ENCODE measurements at regions not wholly inside any gene's neighbourhood (a gene's known extent, or its start where the extent isn't known, plus 50 kb on each side); places are given as distances from the start of the nearest gene placed in this dataset.

DNA sequence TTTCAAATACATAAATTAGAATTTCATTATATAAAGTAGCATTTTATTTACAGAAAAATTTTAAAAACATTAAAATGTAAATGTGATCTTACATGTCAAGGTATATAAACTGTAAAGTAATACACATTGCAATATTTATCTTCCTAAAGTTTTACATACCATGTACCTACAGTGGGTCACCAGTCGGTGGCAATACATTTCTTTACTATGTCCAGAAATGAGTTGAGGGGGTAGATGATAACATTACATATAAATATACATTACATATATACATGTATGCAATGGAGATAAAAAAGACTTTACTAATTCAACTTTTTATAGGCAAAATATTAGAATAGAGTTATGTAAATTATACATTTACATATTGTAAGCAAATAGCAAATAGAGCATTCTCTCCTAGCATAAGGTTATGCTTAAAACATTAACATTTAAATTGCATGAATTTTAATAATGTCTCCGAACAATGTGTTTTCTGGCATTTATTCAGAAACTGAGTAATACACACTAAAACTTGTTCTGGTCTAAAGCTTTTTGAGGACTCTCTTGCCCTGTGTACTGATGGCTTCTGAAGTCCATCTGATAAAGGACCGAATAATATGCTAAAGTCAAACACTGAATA, 93.3 kb upstream of the NLGN1 start (continued):
- no peak for TF ChIP-seq CDX4 (CRISPR knock-in tag; IDR thresholded peaks at IDR 0.05; ENCODE audit: borderline replicate concordance)
- no peak for TF ChIP-seq RELA (CRISPR knock-in tag; IDR thresholded peaks at IDR 0.05; ENCODE audit: borderline replicate concordance)
- TF ChIP-seq SP1 (CRISPR knock-in tag; conservative IDR thresholded peaks at IDR 0.05): no peak
- no peak for TF ChIP-seq NFE2L1 (CRISPR knock-in tag; IDR thresholded peaks at IDR 0.05)

DNA sequence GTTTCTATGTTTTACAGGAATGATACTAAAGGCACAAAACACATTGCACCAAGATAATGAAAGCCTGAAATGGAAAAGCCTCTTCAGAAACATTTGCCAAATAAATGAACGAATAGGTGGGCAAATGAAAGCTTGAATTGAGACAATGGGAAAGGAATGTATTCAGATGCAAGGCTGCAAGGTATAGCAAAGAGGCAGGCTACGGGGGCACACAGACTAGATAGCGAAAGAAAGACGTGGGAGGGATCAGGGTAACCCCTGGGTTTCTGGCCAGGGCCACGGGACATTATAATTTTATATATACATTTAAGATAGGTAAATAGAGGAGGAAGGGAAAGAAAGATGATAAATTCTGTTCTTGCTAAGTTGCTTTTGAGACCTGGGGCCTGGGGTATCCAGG, 95.9 kb upstream of the NLGN1 start:
- H3K9me3 Mint-ChIP-seq: peaks cover 26% of the 10 kb centered on the region
- DNase-seq (ENCODE audit: low spot score): no peak
- H3K4me3 Mint-ChIP-seq: no peak overlapping the region
- CTCF ChIA-PET: no interaction called here
- H3K27me3 Mint-ChIP-seq (ENCODE audit: low read depth): no peaks in the 10 kb centered on the region
- H3K36me3 Mint-ChIP-seq: peaks cover 15% of the 10 kb centered on the region
- ATAC-seq: peak; percentile 71
- H3K27ac Mint-ChIP-seq: no peak overlapping the region; the same call in 1 of the 2 replicates
- no peak for TF ChIP-seq MYBL2 (CRISPR knock-in tag; IDR thresholded peaks at IDR 0.05)
- TF ChIP-seq, protein P1, sequence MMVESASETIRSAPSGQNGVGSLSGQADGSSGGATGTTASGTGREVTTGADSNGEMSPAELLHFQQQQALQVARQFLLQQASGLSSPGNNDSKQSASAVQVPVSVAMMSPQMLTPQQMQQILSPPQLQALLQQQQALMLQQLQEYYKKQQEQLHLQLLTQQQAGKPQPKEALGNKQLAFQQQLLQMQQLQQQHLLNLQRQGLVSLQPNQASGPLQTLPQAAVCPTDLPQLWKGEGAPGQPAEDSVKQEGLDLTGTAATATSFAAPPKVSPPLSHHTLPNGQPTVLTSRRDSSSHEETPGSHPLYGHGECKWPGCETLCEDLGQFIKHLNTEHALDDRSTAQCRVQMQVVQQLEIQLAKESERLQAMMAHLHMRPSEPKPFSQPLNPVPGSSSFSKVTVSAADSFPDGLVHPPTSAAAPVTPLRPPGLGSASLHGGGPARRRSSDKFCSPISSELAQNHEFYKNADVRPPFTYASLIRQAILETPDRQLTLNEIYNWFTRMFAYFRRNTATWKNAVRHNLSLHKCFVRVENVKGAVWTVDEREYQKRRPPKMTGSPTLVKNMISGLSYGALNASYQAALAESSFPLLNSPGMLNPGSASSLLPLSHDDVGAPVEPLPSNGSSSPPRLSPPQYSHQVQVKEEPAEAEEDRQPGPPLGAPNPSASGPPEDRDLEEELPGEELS (CRISPR knock-in tag; IDR thresholded peaks at IDR 0.05): no peak
- TF ChIP-seq, protein P2, sequence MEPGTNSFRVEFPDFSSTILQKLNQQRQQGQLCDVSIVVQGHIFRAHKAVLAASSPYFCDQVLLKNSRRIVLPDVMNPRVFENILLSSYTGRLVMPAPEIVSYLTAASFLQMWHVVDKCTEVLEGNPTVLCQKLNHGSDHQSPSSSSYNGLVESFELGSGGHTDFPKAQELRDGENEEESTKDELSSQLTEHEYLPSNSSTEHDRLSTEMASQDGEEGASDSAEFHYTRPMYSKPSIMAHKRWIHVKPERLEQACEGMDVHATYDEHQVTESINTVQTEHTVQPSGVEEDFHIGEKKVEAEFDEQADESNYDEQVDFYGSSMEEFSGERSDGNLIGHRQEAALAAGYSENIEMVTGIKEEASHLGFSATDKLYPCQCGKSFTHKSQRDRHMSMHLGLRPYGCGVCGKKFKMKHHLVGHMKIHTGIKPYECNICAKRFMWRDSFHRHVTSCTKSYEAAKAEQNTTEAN (CRISPR knock-in tag; IDR thresholded peaks at IDR 0.05): no peak
- TF ChIP-seq ZNF232 (CRISPR knock-in tag; IDR thresholded peaks at IDR 0.05): no peak
- TF ChIP-seq, protein P3, sequence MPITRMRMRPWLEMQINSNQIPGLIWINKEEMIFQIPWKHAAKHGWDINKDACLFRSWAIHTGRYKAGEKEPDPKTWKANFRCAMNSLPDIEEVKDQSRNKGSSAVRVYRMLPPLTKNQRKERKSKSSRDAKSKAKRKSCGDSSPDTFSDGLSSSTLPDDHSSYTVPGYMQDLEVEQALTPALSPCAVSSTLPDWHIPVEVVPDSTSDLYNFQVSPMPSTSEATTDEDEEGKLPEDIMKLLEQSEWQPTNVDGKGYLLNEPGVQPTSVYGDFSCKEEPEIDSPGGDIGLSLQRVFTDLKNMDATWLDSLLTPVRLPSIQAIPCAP (CRISPR knock-in tag; IDR thresholded peaks at IDR 0.05): no peak
- peaks cover 28% of the 10 kb centered on the region for H3K4me1 Mint-ChIP-seq
- POLR2A ChIA-PET: no interaction called here

- Mint-ChIP-seq H3K4me1 (peaks cover 4% of the 10 kb centered on the region), H3K27me3 (ENCODE audit: low read depth) (no peaks in the 10 kb centered on the region), H3K36me3 (peaks cover 7% of the 10 kb centered on the region), H3K27ac (no peak overlapping the region), H3K9me3 (peaks cover 12% of the 10 kb centered on the region), H3K4me3 (no peak overlapping the region)
- ATAC-seq (no peak), DNase-seq (ENCODE audit: low spot score) (no peak)
- CTCF ChIA-PET: no interaction called here
- POLR2A ChIA-PET: no interaction called here
- no peak for TF ChIP-seq ZNF532 (CRISPR knock-in tag; IDR thresholded peaks at IDR 0.05; ENCODE audit: borderline replicate concordance)
- TF ChIP-seq SMAD3 (CRISPR knock-in tag; IDR thresholded peaks at IDR 0.05; ENCODE audit: borderline replicate concordance): no peak
- TF ChIP-seq TP53 (CRISPR knock-in tag; IDR thresholded peaks at IDR 0.05): no peak
- TF ChIP-seq SOX15 (CRISPR knock-in tag; IDR thresholded peaks at IDR 0.05): no peak
- TF ChIP-seq, protein P4, sequence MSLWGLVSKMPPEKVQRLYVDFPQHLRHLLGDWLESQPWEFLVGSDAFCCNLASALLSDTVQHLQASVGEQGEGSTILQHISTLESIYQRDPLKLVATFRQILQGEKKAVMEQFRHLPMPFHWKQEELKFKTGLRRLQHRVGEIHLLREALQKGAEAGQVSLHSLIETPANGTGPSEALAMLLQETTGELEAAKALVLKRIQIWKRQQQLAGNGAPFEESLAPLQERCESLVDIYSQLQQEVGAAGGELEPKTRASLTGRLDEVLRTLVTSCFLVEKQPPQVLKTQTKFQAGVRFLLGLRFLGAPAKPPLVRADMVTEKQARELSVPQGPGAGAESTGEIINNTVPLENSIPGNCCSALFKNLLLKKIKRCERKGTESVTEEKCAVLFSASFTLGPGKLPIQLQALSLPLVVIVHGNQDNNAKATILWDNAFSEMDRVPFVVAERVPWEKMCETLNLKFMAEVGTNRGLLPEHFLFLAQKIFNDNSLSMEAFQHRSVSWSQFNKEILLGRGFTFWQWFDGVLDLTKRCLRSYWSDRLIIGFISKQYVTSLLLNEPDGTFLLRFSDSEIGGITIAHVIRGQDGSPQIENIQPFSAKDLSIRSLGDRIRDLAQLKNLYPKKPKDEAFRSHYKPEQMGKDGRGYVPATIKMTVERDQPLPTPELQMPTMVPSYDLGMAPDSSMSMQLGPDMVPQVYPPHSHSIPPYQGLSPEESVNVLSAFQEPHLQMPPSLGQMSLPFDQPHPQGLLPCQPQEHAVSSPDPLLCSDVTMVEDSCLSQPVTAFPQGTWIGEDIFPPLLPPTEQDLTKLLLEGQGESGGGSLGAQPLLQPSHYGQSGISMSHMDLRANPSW (CRISPR knock-in tag; conservative IDR thresholded peaks at IDR 0.05; ENCODE audit: low read depth): no peak
- no peak for TF ChIP-seq FOXK1 (CRISPR knock-in tag; IDR thresholded peaks at IDR 0.05)
- TF ChIP-seq, protein P5, sequence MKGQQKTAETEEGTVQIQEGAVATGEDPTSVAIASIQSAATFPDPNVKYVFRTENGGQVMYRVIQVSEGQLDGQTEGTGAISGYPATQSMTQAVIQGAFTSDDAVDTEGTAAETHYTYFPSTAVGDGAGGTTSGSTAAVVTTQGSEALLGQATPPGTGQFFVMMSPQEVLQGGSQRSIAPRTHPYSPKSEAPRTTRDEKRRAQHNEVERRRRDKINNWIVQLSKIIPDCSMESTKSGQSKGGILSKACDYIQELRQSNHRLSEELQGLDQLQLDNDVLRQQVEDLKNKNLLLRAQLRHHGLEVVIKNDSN (CRISPR knock-in tag; IDR thresholded peaks at IDR 0.05): no peak
- no peak for TF ChIP-seq USF2 (CRISPR knock-in tag; IDR thresholded peaks at IDR 0.05)
- no peak for TF ChIP-seq NR1H2 (CRISPR knock-in tag; IDR thresholded peaks at IDR 0.05)
- no peak for TF ChIP-seq GTF2I (CRISPR knock-in tag; conservative IDR thresholded peaks at IDR 0.05)
These were observed 108.5 kb upstream of the NLGN1 start for GRCh38 chr3:173289072-173289471.
